HG03025 (cell line): ENCODE measurements at regions not wholly inside any gene's neighbourhood (a gene's known extent, or its start where the extent isn't known, plus 50 kb on each side); places are given as distances from the start of the nearest gene placed in this dataset.
"Not testable (repeated sequence)": the region's sequence is repeated elsewhere in the genome, so short reads cannot be mapped to it uniquely, and the experiment has no call there.

Experiments
- ATAC-seq: cut with Tn5 transposase; IDR thresholded peaks from one replicate; pipeline ENCODE4 v1.9.1; 2021; ENCODE audit warnings: mild to moderate bottlenecking, moderate library complexity; ENCODE audit not compliant: unreplicated experiment, low FRiP score

- ATAC-seq = no peak
These were observed 76.2 kb upstream of the PTCH1 start for GRCh38 chr9:95592931-95593330.

DNA sequence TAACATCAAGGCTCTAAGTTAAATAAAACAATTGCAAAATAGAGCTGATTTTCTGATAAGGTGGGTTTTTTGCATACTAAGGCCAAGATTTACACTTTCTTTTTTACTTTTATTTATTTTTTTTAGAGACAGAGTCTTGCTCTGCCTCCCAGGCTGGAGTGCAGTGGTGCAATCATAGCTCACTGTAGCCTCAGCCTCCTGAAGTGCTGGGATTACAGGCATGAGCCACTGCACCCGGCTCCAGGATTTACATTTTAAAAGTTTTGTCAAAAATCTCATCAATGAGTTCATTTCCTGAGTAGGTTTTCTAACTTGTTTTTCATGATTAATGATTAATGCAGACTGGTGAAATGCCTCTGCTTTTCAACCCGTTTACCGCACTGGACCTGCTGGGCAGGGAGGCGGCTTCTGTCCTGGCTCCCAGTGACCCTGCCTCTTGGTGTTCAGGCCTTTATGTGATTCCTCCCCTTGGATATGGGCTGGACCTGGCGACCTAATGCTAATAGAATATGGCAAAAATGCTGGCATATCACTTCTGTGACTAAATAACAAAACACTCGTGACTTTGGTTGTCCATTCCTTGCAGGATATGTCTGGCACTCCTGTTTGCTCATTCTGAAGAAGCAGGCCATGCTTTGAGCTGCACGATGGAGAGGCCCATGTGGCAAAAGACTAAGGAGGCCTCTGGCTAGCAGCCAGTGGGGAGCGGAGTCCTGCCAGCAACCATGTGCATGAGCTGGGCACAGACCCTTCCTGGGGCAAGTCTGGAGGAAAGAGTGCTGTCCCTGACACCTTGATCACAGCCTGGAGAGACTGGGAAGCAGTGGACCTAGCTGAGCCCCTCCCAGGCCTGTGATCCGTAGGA is 72.2 kb upstream of the PTCH1 start:
- no peak for ATAC-seq

GRCh38 chr9:95587021-95587964 is 70.5 kb upstream of the PTCH1 start:
- no peak for ATAC-seq

- ATAC-seq = no peak
These were observed 69.6 kb upstream of the PTCH1 start for GRCh38 chr9:95586326-95586725.

DNA sequence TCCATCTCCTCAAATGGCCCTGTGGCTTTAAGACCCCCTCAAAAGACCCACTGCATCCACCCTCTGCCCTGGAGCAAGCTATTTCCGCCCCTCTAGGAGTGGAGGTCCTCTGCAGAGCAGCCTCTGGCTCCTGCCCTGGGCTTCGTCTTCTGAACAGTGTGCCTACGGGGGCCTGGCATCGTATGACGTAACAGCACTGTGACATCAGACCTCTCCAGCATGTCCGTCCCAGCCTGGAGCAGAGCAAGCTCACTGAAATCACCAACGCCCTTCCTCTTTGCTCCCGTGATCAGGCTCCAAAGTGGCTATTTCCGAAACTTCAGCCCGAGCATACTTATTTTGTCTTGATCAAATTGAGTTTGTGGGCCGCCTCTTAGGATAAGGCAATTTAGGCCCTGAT is 69.1 kb upstream of the PTCH1 start:
- ATAC-seq = no peak

DNA sequence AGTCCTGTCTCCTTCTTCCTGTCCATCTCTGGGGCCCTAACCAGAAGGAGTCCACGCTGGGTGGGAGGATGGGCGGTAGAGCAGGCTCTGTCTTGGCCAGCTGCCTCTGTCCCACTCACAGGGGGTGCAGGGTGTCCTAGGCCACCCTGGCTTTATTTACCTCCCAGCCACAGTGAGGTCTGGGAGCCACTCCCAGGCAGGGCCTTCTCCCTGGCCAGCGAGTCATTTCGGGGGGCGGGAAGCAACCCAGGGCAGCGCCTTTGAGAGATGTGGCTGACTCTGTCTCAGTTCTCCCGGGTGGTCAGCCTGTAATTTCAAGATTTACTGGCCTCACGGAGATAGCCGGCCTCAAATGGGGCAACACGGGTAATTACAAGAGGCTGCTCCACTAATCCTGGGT is 67.4 kb upstream of the PTCH1 start:
- no peak for ATAC-seq

DNA sequence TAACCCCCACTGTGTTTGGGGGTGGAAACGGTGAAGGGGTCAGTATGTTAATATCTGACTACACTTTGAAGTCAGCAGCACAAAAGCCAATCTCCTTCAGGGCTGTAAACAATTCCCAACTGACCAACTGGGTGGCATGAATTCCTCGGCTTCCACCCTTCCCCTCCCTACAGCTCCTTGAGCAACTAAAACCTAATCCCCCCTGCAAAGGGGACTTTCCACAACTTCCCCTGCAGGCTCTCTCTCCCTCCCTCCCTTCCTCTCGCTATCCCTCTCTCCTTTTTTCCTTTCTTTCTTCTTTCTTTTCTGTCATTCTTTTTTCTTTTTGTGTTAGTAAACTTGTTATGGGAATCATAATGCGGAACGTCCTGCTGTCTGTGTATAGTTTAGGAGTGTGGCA is 65.1 kb upstream of the PTCH1 start:
- ATAC-seq = no peak

DNA sequence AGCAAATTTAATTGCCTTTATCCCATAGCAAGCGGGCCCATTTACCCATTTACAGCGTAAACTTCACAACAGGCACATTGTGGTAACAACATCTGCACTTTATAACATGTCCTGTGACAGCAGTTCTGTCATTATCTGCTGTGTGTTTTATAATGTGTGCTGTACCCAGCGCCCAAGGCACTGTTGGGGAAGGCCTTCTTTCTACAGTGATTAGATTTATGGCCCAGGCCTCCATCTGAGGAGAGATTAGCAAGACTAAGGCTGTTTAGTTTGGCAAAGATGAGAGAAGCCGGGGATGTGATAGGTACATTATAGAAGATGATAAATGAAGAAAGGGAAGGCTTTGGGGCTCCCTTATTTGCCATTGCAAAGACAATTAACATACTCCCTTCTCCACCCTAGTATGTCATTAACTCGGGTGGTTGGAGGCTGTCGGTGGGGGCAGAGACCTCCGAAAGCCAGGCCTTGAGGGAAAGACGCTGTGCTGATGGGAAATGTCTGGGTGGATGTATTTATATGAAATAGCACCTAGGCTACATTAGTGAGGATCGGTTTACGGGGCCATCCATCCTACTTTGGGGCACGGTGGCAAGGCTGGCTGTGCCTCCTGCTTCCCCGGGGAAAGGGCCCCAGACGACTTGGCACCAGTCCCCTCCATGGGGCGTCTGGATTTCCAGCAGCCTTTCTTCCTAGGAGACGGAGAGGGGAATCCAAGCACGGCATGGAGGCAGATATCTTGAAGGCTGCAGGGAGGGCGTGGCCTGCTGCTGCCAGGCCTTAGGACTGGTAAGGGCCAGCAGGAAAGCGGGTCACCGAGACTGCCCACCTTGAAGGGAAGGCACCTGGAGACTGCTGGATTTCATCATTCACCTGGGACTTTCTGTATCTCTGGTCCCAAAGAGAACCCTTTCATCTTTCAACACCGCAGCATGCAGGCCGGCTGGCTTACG is 64.3 kb upstream of the PTCH1 start:
- ATAC-seq = no peak

DNA sequence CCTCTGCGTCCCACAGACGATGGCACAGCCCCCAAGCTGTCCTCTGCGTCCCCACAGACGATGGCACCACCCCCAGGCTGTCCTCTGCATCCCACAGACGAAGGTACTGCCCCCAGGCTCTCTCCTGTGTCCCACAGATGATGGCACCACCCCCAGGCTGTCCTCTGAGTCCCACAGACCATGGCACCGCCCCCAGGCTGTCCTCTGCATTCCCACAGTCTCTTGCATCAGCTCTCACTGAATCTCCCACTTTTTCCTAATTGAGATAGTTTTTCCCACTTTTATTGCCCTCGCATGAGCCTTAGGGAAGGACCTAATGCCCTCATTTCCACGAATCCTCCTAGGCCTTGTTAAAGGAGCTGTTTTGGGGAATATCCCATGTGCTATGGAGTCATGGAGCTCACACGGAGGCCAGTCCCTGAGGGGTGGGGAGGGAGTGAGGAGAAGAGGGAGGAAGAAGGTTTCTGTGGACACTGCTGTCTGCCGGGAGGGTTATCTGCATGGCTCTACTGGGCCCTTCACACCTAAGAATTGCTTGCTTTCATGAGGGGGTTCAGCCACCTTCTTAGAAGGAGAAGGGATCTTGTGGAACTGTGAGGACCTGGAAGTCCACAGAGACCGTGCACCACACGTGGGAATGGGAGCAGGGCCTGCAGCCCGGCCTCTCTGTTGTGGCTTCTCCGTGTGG is 58.2 kb upstream of the PTCH1 start:
- no peak for ATAC-seq

DNA sequence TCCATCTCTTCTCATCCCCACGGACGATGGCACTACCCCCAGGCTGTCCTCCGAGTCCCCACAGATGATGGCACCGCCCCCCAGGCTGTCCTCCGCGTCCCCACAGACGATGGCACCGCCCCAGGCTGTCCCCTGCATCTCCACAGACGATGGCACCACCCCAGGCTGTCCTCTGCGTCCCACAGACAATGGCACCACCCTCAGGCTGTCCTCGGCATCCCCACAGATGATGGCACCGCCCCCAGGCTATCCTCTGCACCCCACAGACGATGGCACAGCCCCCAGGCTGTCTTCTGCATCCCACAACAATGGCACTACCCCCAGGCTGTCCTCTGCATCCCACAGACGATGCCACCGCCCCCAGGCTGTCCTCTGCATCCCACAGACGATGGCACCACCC is 57.4 kb upstream of the PTCH1 start:
- ATAC-seq = no peak

DNA sequence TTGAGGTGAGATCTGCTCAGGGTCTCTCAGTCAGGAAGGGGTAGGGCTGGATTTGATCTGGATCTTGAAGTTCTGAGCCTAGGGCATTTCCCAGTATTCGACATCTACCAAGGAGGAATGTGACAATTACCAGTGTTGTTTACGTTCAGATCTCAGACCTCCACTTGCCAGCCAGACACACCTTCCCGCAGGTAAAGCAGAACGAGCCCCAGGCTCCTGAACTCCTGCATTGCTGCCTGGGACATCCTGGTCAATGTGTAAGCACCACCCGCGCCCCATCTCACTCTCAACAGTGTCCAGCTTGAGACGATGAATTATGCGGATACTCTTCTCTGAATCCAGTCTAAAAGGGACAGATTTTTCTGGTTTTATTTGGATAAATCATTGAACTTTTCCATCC is 56.7 kb upstream of the PTCH1 start:
- no peak for ATAC-seq

- no peak for ATAC-seq
These were observed 55.8 kb upstream of the PTCH1 start for GRCh38 chr9:95572381-95573151.

- no peak for ATAC-seq
These were observed 53.9 kb upstream of the PTCH1 start for GRCh38 chr9:95570646-95571045.

- ATAC-seq = no peak
These were observed 53.4 kb upstream of the PTCH1 start for GRCh38 chr9:95570150-95570549.

DNA sequence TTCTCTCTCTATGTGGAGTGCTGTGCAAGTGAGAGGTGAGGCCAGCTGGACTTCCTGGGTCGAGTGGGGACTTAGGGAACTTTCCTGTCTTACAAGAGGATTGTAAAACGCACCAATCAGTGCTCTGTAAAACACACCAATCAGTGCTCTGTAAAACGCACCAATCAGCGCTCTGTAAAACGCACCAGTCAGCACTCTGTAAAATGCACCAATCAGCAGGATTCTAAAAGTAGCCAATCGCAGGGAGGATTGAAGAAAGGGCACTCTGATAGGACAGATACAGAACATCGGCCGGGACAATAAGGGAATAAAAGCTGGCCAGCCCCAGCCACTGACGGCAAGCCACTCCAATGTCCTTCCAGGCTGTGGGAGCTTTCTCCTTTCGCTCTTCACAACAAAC is 52.0 kb upstream of the PTCH1 start:
- not testable (repeated sequence) for ATAC-seq
